GM12891 (cell line): ENCODE measurements at regions not wholly inside any gene's neighbourhood (a gene's known extent, or its start where the extent isn't known, plus 50 kb on each side); places are given as distances from the start of the nearest gene placed in this dataset.

Experiments used
- DNase-seq: peaks from one replicate; pipeline ENCODE4 v3.0.0; 2011; ENCODE audit warnings: low spot score; ENCODE audit not compliant: insufficient read length
- FAIRE-seq: peaks from 2 replicates; lab custom pipeline; 2011; peaks lifted over from hg19 to GRCh38; lab: Jason Lieb, UNC
- PAX5 ChIP-seq: IDR thresholded peaks from 2 replicates; pipeline ENCODE4 v1.6.1; 2011; ENCODE audit warnings: low read length, moderate library complexity, mild to moderate bottlenecking; ENCODE audit not compliant: insufficient read depth, severe bottlenecking
- POLR2A ChIP-seq: IDR thresholded peaks from 2 replicates; pipeline ENCODE4 v1.6.1; 2011; ENCODE audit warnings: low read depth, low read length, control low read depth
- POLR2AphosphoS5 ChIP-seq: IDR thresholded peaks from 2 replicates; pipeline ENCODE4 v1.6.1; 2011; ENCODE audit warnings: low read depth, low read length, control low read depth
- POU2F2 ChIP-seq: IDR thresholded peaks from 2 replicates; pipeline ENCODE4 v1.6.1; 2011; ENCODE audit warnings: low read depth, mild to moderate bottlenecking, control low read depth, low read length, moderate library complexity
- SPI1 ChIP-seq: IDR thresholded peaks from 2 replicates; pipeline ENCODE4 v1.6.1; 2011; ENCODE audit warnings: low read depth, low read length, control low read depth
- TAF1 ChIP-seq: IDR thresholded peaks from 2 replicates; pipeline ENCODE4 v1.6.1; 2011; ENCODE audit warnings: low read depth, low read length, control low read depth

DNA sequence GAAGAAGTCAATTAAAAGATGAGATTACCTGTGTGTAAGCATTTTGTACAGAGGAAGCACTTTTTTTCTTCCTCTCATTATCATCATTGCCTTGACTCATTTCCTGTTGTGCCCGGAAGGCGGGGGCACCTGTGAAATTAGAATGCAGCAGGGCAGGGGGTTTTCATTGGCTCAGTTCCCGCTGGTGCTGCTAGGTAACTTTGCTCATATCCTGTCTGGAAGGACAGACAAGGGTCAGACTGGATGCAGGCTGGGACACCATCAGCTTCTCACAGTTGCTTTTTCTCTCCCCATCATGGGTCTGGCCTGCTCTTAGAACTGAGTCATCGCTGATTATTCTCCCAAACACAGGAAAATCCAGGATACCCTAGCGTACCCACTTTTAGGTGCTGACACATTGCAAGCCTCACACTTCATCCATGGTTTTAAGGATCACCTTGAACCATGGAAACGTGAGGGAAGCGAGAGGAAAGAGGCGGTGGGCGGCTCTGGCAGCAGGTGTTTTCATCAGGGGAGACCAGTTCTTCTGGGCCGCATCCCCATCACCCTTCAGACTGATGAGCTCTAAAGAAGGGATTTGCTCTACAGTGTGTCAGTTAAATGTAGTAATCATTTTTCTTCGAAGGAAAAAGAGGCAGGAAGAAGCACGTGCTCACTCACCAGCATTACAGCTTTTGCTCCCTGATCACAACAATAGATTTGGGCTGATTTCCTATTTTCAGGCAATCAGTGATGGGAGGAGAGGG lies 195.7 kb upstream of the SASH1 start:
- no peak for TF ChIP-seq POLR2AphosphoS5
- no peak for TF ChIP-seq POU2F2
- no peak for TF ChIP-seq TAF1
- TF ChIP-seq POLR2A, result no peak
- TF ChIP-seq SPI1, result no peak
- no peak for TF ChIP-seq PAX5
- DNase-seq, result no peak
- no peak for FAIRE-seq

DNA sequence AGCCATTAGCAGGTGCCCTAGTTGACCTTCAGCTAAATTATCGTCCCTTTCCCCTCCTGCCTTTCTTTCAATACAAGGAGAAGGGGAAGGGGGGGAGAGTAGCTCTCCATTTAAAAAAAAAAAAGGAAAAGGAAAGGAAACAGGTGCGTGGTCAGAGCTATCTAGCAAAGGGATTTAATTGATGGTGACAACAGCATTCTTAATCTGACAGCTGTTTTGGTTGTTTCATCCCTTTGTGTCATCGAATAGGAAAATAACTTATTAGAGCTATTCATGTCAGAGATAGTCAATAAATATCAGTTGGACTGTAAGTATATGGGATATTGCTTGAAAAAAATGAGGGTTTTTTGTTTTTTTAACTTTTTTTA lies 195.2 kb upstream of the SASH1 start:
- TF ChIP-seq POU2F2 (no peak), POLR2A (no peak), SPI1 (no peak), POLR2AphosphoS5 (no peak), PAX5 (no peak), TAF1 (no peak)
- FAIRE-seq (no peak), DNase-seq (no peak)

DNA sequence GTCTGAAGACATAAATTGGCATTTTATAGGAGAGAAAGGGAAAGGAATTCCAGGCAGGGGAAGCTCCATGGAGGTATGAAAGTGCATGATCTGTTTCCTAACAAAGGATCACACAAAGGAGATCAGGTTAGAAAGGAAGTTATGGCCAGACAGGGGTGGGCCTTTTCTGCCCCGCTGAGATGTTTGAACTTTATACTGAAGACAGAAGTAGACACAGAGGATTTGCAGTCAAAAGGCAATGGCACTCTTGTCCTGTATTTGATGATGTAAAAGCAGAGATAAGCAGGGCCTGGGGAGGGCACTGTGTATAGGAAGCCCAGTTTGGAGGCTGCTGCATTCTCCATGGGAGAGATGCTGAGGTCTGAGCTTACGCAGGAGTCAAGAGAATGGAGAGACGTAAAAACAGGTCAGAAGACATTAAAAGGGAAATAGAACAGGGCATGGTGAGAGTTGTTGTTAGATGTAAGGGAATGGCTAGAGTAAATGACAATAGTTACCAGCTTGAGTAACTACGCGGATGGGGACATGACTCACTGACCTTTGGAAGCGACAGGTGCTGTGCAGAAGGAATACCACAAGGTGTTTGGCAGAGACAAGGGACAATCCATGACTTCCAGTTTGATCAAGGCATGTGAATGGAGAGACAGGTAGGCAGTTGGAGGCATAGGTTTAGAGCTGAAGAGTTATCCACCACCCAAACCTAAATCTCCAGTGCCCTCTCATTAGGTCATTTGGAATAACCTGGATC lies 190.6 kb upstream of the SASH1 start:
- TF ChIP-seq TAF1 (no peak), SPI1 (no peak), POU2F2 (no peak), POLR2AphosphoS5 (no peak), PAX5 (no peak), POLR2A (no peak)
- DNase-seq (no peak), FAIRE-seq (no peak)

DNA sequence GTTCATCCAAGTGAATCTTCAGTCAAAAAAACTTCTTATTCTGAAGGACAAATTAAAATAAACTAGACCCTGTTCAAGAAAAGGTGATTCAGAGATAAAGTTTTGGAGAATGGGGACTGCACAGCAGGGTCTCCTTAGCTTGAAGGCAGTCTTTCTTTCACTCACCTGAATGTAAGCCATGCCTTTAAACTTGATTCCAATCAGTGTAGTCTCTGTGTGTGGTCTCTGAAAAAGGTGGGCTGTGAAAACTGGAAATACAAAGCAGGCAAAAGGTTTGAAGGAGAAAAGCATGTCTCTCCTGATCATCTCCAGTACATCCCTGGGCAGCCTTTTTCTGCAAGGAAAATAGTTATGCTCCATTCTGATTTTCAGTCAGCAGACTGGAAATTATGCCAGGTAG lies 188.0 kb upstream of the SASH1 start:
- DNase-seq (no peak), FAIRE-seq (no peak)
- no peak for TF ChIP-seq POU2F2
- no peak for TF ChIP-seq POLR2A
- no peak for TF ChIP-seq PAX5
- no peak for TF ChIP-seq POLR2AphosphoS5
- TF ChIP-seq TAF1, result no peak
- no peak for TF ChIP-seq SPI1

DNA sequence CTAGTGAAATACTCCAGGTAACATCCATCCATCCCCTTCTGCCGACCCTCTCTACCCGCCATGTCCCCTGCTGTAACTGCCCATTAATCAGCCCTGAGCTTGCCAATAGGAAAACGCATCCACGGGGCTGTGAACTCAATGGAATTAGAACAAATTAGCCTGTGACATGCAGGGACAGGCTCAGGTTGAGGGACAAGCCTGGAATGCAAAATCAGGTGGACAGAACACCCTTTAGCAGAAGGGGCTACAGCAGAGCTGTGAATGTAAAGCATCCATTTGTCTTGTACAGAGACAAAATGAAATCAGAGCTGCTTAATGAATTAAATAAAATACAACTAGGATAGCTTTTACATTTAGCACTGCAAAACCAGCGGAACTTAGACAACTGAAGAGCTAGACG lies 187.3 kb upstream of the SASH1 start:
- FAIRE-seq, result no peak
- no peak for TF ChIP-seq PAX5
- no peak for TF ChIP-seq SPI1
- TF ChIP-seq POLR2AphosphoS5, result no peak
- TF ChIP-seq POLR2A, result no peak
- no peak for TF ChIP-seq TAF1
- no peak for TF ChIP-seq POU2F2
- no peak for DNase-seq

DNA sequence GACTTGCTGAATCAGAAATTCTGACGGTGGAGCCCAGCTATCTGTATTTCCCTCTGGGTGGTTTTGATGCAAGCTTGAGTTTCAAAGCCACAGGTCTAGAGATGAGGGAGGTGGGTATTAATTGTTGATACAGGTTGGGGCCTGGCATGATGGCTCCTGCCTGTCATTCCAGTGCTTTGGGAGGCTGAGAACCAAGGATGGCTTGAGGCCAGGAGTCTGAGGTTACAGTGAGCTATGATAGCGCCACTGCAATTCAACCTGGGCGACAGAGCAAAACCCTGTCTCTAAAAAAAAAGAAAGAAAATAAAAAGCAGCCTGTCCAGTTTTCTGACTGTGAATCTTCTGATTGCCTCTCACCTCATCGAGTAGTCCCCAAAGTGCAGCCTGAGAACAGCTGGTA lies 184.8 kb upstream of the SASH1 start:
- TF ChIP-seq POLR2AphosphoS5 (no peak), SPI1 (no peak), PAX5 (no peak)
- no peak for FAIRE-seq
- no peak for DNase-seq

DNA sequence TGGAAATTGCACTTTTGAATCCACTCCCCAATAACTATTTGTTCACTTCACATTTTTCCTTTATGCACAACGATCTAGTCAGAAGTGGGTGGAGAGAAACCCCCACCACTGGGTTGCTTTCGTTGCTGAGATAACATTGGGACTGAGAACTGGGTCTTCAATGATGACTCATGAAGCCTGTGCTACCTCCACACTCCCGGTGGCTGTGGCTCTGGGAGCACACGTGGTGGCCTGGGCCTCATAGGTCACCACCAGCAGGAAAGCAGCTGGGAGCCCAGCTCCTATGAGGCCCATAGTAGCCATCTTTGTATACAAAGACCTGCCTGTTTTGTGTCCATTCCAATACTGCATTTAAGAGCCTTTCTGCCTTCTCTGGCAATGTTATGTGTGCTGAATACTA lies 178.0 kb upstream of the SASH1 start:
- TF ChIP-seq POU2F2 (no peak), POLR2A (no peak), TAF1 (no peak), POLR2AphosphoS5 (no peak), SPI1 (no peak)
- no peak for DNase-seq
- no peak for FAIRE-seq

DNA sequence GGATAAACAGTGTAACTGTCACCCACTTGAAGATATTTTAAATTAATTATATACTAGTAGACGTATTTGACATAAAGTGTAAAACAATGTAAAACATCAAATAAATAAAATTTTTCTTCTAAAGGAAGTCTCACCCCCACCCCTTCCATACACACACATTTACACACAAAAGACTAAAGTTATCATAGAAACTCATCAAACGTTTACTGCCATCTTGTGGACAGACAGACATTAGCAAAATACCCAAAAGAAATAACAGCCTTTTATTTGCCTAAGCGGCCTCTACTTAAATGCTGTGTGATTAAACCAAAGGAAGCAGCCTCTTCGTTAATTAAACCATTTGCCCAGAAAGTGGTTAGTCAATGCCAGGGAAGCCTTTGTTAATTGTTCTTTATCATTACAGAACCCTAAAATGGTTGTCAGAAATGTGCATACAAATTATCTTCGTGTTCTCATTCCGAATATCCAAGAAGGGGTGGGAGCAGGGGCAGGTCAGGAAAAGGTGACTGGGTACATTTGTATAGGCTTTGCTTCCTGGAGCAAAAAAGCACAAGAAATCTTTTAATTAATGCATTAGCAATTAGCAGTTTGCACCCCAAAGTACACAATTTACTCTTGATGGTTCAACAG lies 176.2 kb upstream of the SASH1 start:
- FAIRE-seq (no peak), DNase-seq (no peak)
- no peak for TF ChIP-seq SPI1

DNA sequence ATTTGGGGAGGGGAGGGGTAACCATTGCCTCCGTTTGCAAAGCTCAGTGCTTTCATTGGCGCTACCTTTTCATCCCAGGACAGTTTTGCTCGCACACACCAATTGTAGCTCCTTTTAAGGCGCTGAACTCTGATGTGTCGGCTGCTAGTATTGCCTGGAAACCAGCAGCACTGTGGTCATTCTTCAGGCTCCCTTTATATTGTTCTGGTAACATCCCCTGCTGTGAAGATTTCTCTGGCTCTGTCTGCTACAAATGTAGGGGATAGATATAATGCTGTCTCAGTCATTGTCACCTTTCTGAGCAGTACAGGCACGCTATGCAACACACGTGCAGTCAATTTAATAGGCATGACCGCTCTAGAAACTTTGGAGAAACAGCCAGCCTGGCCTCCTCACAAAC lies 172.9 kb upstream of the SASH1 start:
- DNase-seq (no peak), FAIRE-seq (no peak)
- TF ChIP-seq TAF1, result no peak
- no peak for TF ChIP-seq POU2F2
- TF ChIP-seq POLR2AphosphoS5, result no peak
- TF ChIP-seq POLR2A, result no peak
- no peak for TF ChIP-seq SPI1
- TF ChIP-seq PAX5, result no peak

DNA sequence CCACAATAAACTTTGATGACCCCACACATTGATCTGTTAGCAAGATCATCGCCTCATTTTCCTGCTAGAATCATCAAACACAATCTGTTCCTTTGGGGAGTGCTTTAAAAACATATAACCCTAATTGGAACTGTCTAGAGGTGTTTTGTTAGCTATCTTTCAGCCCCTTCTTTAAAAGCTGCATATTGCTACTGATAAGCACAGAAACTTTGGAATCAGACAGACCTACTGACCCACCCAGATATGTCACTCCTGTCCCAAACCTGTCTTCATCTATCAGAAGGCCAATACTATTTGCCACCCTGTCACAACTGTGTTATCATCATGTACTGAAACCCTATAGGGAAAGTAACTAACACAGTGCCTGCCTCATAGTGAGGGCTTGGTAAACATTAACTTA lies 172.4 kb upstream of the SASH1 start:
- no peak for TF ChIP-seq SPI1
- TF ChIP-seq POLR2AphosphoS5, result no peak
- TF ChIP-seq TAF1, result no peak
- no peak for TF ChIP-seq POU2F2
- TF ChIP-seq PAX5, result no peak
- TF ChIP-seq POLR2A, result no peak
- DNase-seq, result no peak
- FAIRE-seq, result no peak

DNA sequence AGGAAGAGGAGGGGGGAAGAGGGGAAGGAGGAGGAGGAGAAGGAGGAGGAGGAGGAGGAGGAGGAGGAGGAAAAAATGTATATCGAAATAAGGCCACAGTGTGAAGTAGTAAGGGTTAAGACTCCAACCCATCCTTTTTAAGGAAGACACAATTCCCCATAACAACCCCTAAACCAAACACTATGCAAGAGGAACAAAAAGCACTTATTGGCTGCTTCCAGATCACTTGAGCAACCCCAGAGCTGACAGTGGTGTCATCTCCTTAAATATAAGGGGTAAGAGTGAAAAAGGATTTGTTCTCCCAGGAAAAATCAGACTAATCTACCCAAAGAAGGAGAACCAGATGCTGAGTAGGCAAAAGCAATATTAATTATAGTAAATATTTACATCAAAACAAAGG lies 169.1 kb upstream of the SASH1 start:
- FAIRE-seq (no peak), DNase-seq (no peak)
- TF ChIP-seq POU2F2 (no peak), TAF1 (no peak), POLR2AphosphoS5 (no peak), POLR2A (no peak), SPI1 (no peak), PAX5 (no peak)
